HFFc6 (cell line): ENCODE measurements at regions not wholly inside any gene's neighbourhood (a gene's known extent, or its start where the extent isn't known, plus 50 kb on each side); places are given as distances from the start of the nearest gene placed in this dataset.
A peak's percentile ranks its signal among the peaks of the same experiment; 100 is the strongest.
"Not testable (repeated sequence)": the region's sequence is repeated elsewhere in the genome, so short reads cannot be mapped to it uniquely, and the experiment has no call there.

ENCODE experiments used
- DNase-seq: peaks from one replicate; pipeline ENCODE4 v3.0.0-alpha.2; 2018
- H3K27ac Mint-ChIP-seq: 2 replicates; pipeline ENCODE4 v1.8.0; 2020; ENCODE audit warnings: mild to moderate bottlenecking, mixed read lengths
- H3K27me3 Mint-ChIP-seq: 2 replicates; pipeline ENCODE4 v1.8.0; 2021; ENCODE audit warnings: mild to moderate bottlenecking, moderate library complexity, mixed read lengths; ENCODE audit not compliant: insufficient read depth
- H3K36me3 Mint-ChIP-seq: 2 replicates; pipeline ENCODE4 v1.8.0; 2021; ENCODE audit warnings: low read depth, mixed read lengths
- H3K4me1 Mint-ChIP-seq: 2 replicates; pipeline ENCODE4 v1.8.0; 2020; ENCODE audit warnings: low read depth, mixed read lengths
- H3K4me3 Mint-ChIP-seq: 2 replicates; pipeline ENCODE4 v1.8.0; 2020; ENCODE audit warnings: mild to moderate bottlenecking, moderate library complexity, mixed read lengths
- H3K9me3 Mint-ChIP-seq: 2 replicates; pipeline ENCODE4 v1.8.0; 2020; ENCODE audit warnings: mild to moderate bottlenecking, mixed read lengths
- TF ChIP-seq, protein P1 (sequence below): fragments of 200-600 bp; sonication (generic); IDR thresholded peaks from 2 replicates; pipeline ENCODE4 v1.5.0; 2021; ENCODE audit warnings: antibody characterized with exemption, mild to moderate bottlenecking

GRCh38 chr7:149580328-149580727 lies 82.7 kb upstream of the ZNF746 start:
- H3K4me1 Mint-ChIP-seq: no peaks in the 10 kb centered on the region
- peaks cover 52% of the 10 kb centered on the region for H3K9me3 Mint-ChIP-seq
- no peak overlapping the region for H3K4me3 Mint-ChIP-seq
- TF ChIP-seq, protein P1, sequence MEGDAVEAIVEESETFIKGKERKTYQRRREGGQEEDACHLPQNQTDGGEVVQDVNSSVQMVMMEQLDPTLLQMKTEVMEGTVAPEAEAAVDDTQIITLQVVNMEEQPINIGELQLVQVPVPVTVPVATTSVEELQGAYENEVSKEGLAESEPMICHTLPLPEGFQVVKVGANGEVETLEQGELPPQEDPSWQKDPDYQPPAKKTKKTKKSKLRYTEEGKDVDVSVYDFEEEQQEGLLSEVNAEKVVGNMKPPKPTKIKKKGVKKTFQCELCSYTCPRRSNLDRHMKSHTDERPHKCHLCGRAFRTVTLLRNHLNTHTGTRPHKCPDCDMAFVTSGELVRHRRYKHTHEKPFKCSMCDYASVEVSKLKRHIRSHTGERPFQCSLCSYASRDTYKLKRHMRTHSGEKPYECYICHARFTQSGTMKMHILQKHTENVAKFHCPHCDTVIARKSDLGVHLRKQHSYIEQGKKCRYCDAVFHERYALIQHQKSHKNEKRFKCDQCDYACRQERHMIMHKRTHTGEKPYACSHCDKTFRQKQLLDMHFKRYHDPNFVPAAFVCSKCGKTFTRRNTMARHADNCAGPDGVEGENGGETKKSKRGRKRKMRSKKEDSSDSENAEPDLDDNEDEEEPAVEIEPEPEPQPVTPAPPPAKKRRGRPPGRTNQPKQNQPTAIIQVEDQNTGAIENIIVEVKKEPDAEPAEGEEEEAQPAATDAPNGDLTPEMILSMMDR: no peak
- no peaks in the 10 kb centered on the region; the same call in 1 of the 2 replicates for H3K27me3 Mint-ChIP-seq
- DNase-seq: no peak
- H3K36me3 Mint-ChIP-seq: peaks cover 87% of the 10 kb centered on the region
- H3K27ac Mint-ChIP-seq: no peak overlapping the region

DNA sequence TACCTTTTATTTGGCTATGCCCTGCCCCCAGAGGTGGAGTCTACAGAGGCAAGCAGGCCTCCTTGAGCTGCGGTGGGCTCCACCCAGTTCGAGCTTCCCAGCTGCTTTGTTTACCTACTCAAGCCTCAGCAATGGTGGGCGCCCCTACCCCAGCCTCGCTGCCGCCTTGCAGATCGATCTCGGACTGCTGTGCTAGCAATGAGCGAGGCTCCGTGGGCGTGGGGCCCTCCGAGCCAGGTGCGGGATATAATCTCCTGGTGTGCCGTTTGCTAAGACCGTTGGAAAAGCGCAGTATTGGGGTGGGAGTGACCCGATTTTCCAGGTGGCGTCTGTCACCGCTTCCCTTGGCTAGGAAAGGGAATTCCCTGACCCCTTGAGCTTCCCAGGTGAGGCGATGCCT lies 81.8 kb upstream of the ZNF746 start:
- not testable (repeated sequence) for H3K27me3 Mint-ChIP-seq, H3K4me3 Mint-ChIP-seq, H3K4me1 Mint-ChIP-seq, DNase-seq, H3K27ac Mint-ChIP-seq
- Mint-ChIP-seq H3K9me3 (peaks cover 62% of the 10 kb centered on the region), H3K36me3 (peaks cover 84% of the 10 kb centered on the region)

- DNase-seq, H3K27ac Mint-ChIP-seq, H3K4me3 Mint-ChIP-seq, H3K4me1 Mint-ChIP-seq, H3K27me3 Mint-ChIP-seq: not testable (repeated sequence)
- H3K9me3 Mint-ChIP-seq: peaks cover 72% of the 10 kb centered on the region
- H3K36me3 Mint-ChIP-seq: peaks cover 73% of the 10 kb centered on the region
Observed at GRCh38 chr7:149574428-149574827, 76.8 kb upstream of the ZNF746 start.

DNA sequence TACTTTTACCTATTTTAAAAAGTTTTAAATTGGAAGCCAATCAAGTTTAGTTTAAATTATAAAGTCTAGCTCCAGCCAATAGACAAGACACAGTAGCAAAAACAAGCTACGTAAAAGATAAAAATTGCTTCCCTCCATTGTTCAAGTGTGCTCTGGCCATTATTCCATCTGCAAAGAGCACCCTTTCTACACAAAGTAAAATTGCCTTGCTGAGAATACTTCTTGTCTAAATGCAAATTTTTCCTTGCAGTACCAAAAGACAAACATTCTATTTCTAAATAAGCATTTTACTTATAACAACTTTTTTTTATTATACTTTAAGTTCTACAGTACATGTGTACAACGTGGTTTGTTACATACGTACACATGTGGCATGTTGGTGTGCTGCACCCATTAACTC lies 75.9 kb upstream of the ZNF746 start:
- Mint-ChIP-seq H3K9me3 (peaks cover 72% of the 10 kb centered on the region), H3K4me1 (peaks cover 7% of the 10 kb centered on the region; the same call in 1 of the 2 replicates), H3K27ac (no peak overlapping the region), H3K4me3 (no peak overlapping the region), H3K27me3 (no peaks in the 10 kb centered on the region; the same call in 1 of the 2 replicates), H3K36me3 (peaks cover 75% of the 10 kb centered on the region)
- DNase-seq: no peak
- TF ChIP-seq, protein P1: no peak

GRCh38 chr7:149572920-149573319 lies 75.3 kb upstream of the ZNF746 start:
- H3K9me3 Mint-ChIP-seq: peaks cover 66% of the 10 kb centered on the region
- H3K36me3 Mint-ChIP-seq: peaks cover 74% of the 10 kb centered on the region

DNA sequence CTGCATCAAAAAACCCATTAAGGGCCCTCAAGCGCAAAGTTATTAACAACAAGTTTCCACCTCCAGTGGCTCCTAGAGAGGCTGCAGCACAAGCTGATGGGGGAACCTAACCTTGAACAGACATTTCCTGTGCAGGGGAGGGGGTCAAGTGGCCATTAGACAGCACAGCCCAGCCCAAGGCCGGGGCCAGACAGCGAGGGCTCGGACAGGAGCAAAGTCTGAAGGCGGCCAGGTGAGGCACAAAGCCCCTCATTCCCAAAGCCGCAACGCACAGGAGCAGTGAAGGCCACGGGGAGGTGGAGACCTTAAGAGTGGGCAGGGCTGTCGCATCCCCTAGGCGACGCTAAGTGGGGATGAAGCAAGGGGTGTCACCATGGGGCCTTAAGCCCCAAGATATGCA lies 73.2 kb upstream of the ZNF746 start:
- Mint-ChIP-seq H3K4me3 (no peak overlapping the region), H3K4me1 (peaks cover 23% of the 10 kb centered on the region), H3K9me3 (peaks cover 45% of the 10 kb centered on the region), H3K27me3 (peaks cover 3% of the 10 kb centered on the region), H3K27ac (no peak overlapping the region), H3K36me3 (peaks cover 72% of the 10 kb centered on the region)
- TF ChIP-seq, protein P1: no peak
- no peak for DNase-seq

More at GRCh38 chr7:149572920-149573319, 75.3 kb upstream of the ZNF746 start:
- H3K27ac Mint-ChIP-seq, H3K4me3 Mint-ChIP-seq, DNase-seq, H3K27me3 Mint-ChIP-seq, H3K4me1 Mint-ChIP-seq: not testable (repeated sequence)

DNA sequence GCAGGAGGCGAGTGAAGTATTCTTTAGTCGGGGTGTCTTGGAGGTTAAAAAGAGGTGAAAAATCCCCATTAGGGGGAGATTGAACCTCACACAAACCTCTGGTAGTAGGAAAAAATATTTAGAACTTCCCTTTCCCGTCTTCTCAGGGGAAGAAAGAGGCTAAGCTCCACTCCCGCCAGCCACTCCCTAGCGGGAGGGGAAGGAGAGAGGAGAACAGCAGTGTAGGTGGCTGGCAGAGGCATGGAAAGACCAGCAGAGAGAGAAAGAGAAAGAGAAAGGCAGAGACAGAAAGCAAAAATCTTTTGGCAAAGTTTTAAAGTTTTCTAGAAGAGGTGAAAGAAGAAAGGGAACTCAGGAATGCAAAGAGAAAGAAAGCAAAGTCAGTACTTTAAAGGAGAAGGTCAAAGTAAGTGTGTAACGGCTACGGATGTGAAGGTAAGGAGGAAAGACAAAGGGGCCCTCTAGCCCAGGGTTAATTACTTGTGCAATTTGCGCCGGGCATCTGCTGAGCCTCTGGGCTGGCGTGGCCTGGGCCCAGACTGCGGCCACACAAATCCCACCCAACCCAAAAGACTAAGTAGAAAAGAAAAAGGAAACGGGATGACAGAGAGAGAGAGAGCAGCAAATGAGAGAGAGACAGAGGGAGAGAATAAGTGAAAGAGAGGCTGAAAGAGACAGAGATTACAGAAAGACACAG lies 72.3 kb upstream of the ZNF746 start:
- H3K4me3 Mint-ChIP-seq: no peak overlapping the region
- peaks cover 31% of the 10 kb centered on the region for H3K4me1 Mint-ChIP-seq
- DNase-seq: no peak
- peaks cover 38% of the 10 kb centered on the region for H3K9me3 Mint-ChIP-seq
- TF ChIP-seq, protein P1: no peak
- H3K27me3 Mint-ChIP-seq: peaks cover 3% of the 10 kb centered on the region
- H3K36me3 Mint-ChIP-seq: peaks cover 71% of the 10 kb centered on the region
- H3K27ac Mint-ChIP-seq: peak overlapping the region; percentile 4; the same call in 1 of the 2 replicates
